ENCODE measurements at regions not wholly inside any gene's neighbourhood (a gene's known extent, or its start where the extent isn't known, plus 50 kb on each side); places are given as distances from the start of the nearest gene placed in this dataset.

GRCh38 chr20:57913156-57913930 is 203.5 kb upstream of the PMEPA1 start:
- H3K4me3 ChIP-seq: no peak overlapping the region
- TF ChIP-seq CTCF (IDR thresholded peaks at IDR 0.05) (no peak), POLR2A (IDR thresholded peaks at IDR 0.05) (no peak)
- intact Hi-C loops (cut with DNase I): no loop called here
- no peaks in the 10 kb centered on the region for H3K4me1 ChIP-seq (replicated peaks in 1 of 2)
- H3K9me3 ChIP-seq (replicated peaks in 1 of 3): no peaks in the 10 kb centered on the region
- WGBS, 4 donors: 83 to 85% (median 84%) methylated on average over 12 of the region's 12 CpGs
- no peaks in the 10 kb centered on the region for H3K27me3 ChIP-seq
- no peaks in the 10 kb centered on the region for H3K36me3 ChIP-seq (replicated peaks in 1 of 2)
- H3K27ac ChIP-seq: no peak overlapping the region
- DNase-seq: no peak

GRCh38 chr20:57912227-57912582 is 202.4 kb upstream of the PMEPA1 start:
- intact Hi-C loops (cut with DNase I): no loop called here
- no peaks in the 10 kb centered on the region for H3K4me1 ChIP-seq (replicated peaks in 1 of 2)

GRCh38 chr20:57911512-57912226 is 201.9 kb upstream of the PMEPA1 start:
- no peaks in the 10 kb centered on the region for H3K9me3 ChIP-seq (replicated peaks in 1 of 3)
- no peak overlapping the region for H3K4me3 ChIP-seq
- H3K4me1 ChIP-seq (replicated peaks in 1 of 2): no peaks in the 10 kb centered on the region
- no peak for TF ChIP-seq CTCF (IDR thresholded peaks at IDR 0.05)
- TF ChIP-seq POLR2A (IDR thresholded peaks at IDR 0.05): no peak
- no peak overlapping the region for H3K27ac ChIP-seq
- 81 to 83% (median 82%) methylated on average over 14 of the region's 14 CpGs for WGBS, 4 donors
- no peaks in the 10 kb centered on the region for H3K27me3 ChIP-seq
- intact Hi-C loops (cut with DNase I): no loop called here
- DNase-seq: no peak
- no peaks in the 10 kb centered on the region for H3K36me3 ChIP-seq (replicated peaks in 1 of 2)

More at GRCh38 chr20:57912227-57912582, 202.4 kb upstream of the PMEPA1 start:
- Histone ChIP-seq H3K27ac (no peak overlapping the region), H3K27me3 (no peaks in the 10 kb centered on the region), H3K9me3 (replicated peaks in 1 of 3) (no peaks in the 10 kb centered on the region), H3K4me3 (no peak overlapping the region), H3K36me3 (replicated peaks in 1 of 2) (no peaks in the 10 kb centered on the region)
- 39 to 60% (median 53%) methylated on average over 6 of the region's 6 CpGs for WGBS, 4 donors
- TF ChIP-seq POLR2A (IDR thresholded peaks at IDR 0.05) (no peak), CTCF (IDR thresholded peaks at IDR 0.05) (no peak)
- no peak for DNase-seq

GRCh38 chr20:57910716-57911115 is 200.9 kb upstream of the PMEPA1 start:
- intact Hi-C loops (cut with DNase I): no loop called here
- WGBS, 4 donors: 87 to 94% (median 89%) methylated on average over 1 of the region's 1 CpG

More at GRCh38 chr20:57910716-57911115, 200.9 kb upstream of the PMEPA1 start:
- Histone ChIP-seq H3K27ac (no peak overlapping the region), H3K27me3 (no peaks in the 10 kb centered on the region), H3K9me3 (replicated peaks in 1 of 3) (no peaks in the 10 kb centered on the region), H3K4me1 (replicated peaks in 1 of 2) (no peaks in the 10 kb centered on the region), H3K36me3 (replicated peaks in 1 of 2) (no peaks in the 10 kb centered on the region), H3K4me3 (no peak overlapping the region)
- DNase-seq: no peak
- TF ChIP-seq POLR2A (IDR thresholded peaks at IDR 0.05): no peak
- TF ChIP-seq CTCF (IDR thresholded peaks at IDR 0.05): no peak
